Sigmoid colon (tissue), 6 donors: ENCODE measurements at regions not wholly inside any gene's neighbourhood (a gene's known extent, or its start where the extent isn't known, plus 50 kb on each side); places are given as distances from the start of the nearest gene placed in this dataset.

ENCODE experiments used
- DNase-seq: peaks from one replicate; pipeline ENCODE4 v3.0.0-alpha.2; 2019
- H3K27ac ChIP-seq, 4 donors: fragments of 200-600 bp; sonication (generic); one replicate each; pipeline ENCODE4 v1.5.1; 2016 to 2019; ENCODE audit warnings: mild to moderate bottlenecking in 1 of 4
- H3K27me3 ChIP-seq, 3 donors: fragments of 200-600 bp; sonication (generic); one replicate each; pipeline ENCODE4 v1.5.1; 2019; ENCODE audit warnings: mild to moderate bottlenecking in 1 of 3
- H3K36me3 ChIP-seq, 4 donors: fragments of 200-600 bp; sonication (generic); one replicate each; pipeline ENCODE4 v1.5.1; 2016 to 2019
- H3K4me1 ChIP-seq, 4 donors: fragments of 200-600 bp; sonication (generic); one replicate each; pipeline ENCODE4 v1.5.1; 2017 to 2019
- H3K4me3 ChIP-seq, 4 donors: fragments of 200-600 bp; sonication (generic); one replicate each; pipeline ENCODE4 v1.5.1; 2017 to 2019; ENCODE audit warnings: mild to moderate bottlenecking in 2 of 4, moderate library complexity in 1 of 4
- H3K9me3 ChIP-seq, 4 donors: fragments of 200-600 bp in 3 of 4; sonication (generic) in 3 of 4; one replicate each; pipeline versions ENCODE4 v1.5.1 to v1.6.1; 2013 to 2019
- EP300 ChIP-seq, 4 donors: sonication (generic); formaldehyde crosslinking; IDR thresholded peaks; one replicate each; pipeline ENCODE4 v1.6.1; 2017; ENCODE audit warnings: antibody characterized with exemption in 4 of 4
- POLR2A ChIP-seq, 2 donors: fragments of 450-650 bp; IDR thresholded peaks; one replicate each; pipeline ENCODE4 v1.6.1; 2016; ENCODE audit warnings: antibody characterized with exemption in 2 of 2, mild to moderate bottlenecking in 2 of 2, moderate library complexity in 2 of 2
- POLR2AphosphoS5 ChIP-seq, 4 donors: sonication (generic); formaldehyde crosslinking; IDR thresholded peaks; one replicate each; pipeline ENCODE4 v1.6.1; 2017; ENCODE audit warnings: antibody characterized with exemption in 4 of 4
- WGBS, 2 donors: extraction: QIAGEN DNeasy Blood & Tissue Kit; methylation state at CpG; one replicate each; pipeline ENCODE4 v1.1.7; 2013; 5-methylcytosine and 5-hydroxymethylcytosine counted together
- intact Hi-C: fragments of 100-400 bp; cut with DNase I; formaldehyde crosslinking; loops from one replicate; pipeline ENCODE4 v1.15.1; 2023
- TF ChIP-seq, protein P1 (sequence below), 4 experiments: fragments of 450-650 bp in 3 of 4; fragments of 200-600 bp in 1 of 4; IDR thresholded peaks; one replicate each; pipeline ENCODE4 v1.5.1; 2016 to 2019; ENCODE audit warnings: antibody characterized with exemption in 4 of 4, mild to moderate bottlenecking in 3 of 4, moderate library complexity in 2 of 4
- donor health status: healthy with polysubstance abuse.
- donor health status: healthy.

DNA sequence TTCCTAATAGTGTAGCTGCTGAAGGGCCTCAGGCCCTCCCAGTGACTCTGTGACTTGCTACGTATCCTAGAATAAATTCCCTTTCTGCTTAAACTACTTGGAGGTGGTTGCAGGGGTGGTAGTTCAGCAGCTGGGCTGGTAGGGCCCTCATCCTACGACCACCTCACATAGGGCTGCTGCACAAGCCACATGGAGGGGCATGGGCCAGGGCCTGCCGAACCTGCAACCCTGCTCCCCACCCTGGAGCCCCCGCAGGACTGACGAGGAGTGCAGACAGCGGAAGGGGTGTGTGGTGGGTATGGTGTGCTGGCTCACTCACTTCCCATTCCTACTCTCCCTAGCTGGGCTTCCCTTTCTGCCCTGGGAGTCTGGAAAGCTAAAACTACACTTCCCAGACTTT, 56.2 kb upstream of the MLN start:
- H3K4me3 ChIP-seq, result no peak overlapping the region
- WGBS, 2 donors, result 89 to 93% methylated on average over 6 of the region's 6 CpGs
- DNase-seq, result no peak
- H3K27ac ChIP-seq, result no peak overlapping the region
- H3K36me3 ChIP-seq, result no peaks in the 10 kb centered on the region
- peaks cover 0 to 4% (median 0%) of the 10 kb centered on the region in 3 donors for H3K27me3 ChIP-seq
- TF ChIP-seq, protein P1, sequence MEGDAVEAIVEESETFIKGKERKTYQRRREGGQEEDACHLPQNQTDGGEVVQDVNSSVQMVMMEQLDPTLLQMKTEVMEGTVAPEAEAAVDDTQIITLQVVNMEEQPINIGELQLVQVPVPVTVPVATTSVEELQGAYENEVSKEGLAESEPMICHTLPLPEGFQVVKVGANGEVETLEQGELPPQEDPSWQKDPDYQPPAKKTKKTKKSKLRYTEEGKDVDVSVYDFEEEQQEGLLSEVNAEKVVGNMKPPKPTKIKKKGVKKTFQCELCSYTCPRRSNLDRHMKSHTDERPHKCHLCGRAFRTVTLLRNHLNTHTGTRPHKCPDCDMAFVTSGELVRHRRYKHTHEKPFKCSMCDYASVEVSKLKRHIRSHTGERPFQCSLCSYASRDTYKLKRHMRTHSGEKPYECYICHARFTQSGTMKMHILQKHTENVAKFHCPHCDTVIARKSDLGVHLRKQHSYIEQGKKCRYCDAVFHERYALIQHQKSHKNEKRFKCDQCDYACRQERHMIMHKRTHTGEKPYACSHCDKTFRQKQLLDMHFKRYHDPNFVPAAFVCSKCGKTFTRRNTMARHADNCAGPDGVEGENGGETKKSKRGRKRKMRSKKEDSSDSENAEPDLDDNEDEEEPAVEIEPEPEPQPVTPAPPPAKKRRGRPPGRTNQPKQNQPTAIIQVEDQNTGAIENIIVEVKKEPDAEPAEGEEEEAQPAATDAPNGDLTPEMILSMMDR (IDR thresholded peaks at IDR 0.05), result no peak
- TF ChIP-seq POLR2AphosphoS5 (IDR thresholded peaks at IDR 0.05), result no peak
- no peaks in the 10 kb centered on the region for H3K9me3 ChIP-seq
- intact Hi-C loops, result no loop called here
- peaks cover 0 to under 1% (median under 1%) of the 10 kb centered on the region in 4 donors for H3K4me1 ChIP-seq

DNA sequence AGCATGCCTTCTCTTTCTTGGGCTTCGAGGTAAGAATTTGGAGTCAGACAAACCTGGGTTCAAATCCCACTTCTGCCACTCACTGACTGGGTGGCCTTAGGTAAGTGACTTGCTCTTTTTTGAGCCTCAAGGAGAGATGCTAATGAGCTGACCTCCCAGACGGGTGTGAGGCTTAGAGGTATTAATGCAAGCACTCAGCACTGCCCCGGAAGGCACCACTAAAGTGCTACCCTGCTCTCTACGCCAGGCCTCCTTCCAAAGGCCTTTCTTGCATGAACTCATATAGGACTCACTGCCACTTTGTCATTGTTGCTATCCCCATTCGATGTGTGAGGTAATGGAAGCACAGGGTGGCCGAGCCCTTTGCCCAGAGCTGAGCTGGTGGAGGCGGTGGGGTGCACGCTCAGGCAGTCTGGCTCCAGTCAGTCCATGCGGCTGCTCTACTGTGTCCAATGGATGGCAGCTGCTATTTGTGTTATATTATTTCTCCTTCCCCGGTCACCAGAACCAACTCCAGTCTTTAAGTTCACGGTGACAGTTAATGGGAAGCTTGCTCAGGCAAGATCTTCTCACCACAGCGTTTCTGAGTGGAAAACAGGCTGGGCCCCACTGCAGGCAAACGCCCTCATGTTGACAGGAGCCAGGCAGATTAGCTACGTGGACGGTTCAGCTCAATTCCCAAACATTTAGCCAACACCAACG, 55.2 kb upstream of the MLN start:
- intact Hi-C loops, result loop anchor here (10.0 kb wide), 1 partner anchor 166 kb away; no protein-coding TSS in a partner anchor
- H3K27ac ChIP-seq, result no peak overlapping the region
- H3K36me3 ChIP-seq, result no peaks in the 10 kb centered on the region
- peaks cover 0 to 10% (median 6%) of the 10 kb centered on the region in 4 donors for H3K4me1 ChIP-seq
- H3K9me3 ChIP-seq, result no peaks in the 10 kb centered on the region
- WGBS, 2 donors, result 89 to 92% methylated on average over 16 of the region's 16 CpGs
- TF ChIP-seq EP300 (IDR thresholded peaks at IDR 0.05) (no peak), POLR2AphosphoS5 (IDR thresholded peaks at IDR 0.05) (no peak), POLR2A (IDR thresholded peaks at IDR 0.05) (no peak)
- TF ChIP-seq, protein P1 (IDR thresholded peaks at IDR 0.05), result no peak
- H3K4me3 ChIP-seq, result no peak overlapping the region
- H3K27me3 ChIP-seq, result peaks cover 0 to 11% (median 0%) of the 10 kb centered on the region in 3 donors
- DNase-seq, result no peak

DNA sequence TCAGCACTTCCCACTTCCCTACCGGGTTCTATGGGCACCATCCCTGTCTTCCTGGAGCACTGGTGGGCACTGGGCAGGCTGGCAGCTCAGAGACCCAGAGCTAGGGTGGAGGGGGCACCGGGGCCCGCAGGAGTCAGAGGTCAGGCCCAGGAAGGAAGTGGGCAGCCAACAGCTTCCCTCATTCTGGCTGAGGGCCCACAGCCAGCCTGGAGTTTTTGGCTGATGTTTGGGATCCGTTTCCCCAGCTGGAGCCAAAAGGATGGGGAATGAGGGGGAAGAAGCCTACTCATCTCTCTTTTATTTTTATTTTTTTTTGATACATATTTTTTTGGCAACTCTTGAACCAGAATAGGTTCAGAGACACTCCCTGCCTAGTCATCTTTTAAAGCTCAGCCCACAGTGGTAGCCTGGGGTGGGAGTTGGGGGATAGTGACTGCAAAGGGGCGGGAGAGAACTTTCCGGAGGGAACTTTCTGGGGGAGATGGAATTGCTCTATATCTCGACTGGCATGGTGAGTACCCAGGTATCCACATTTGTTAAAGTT, 54.2 kb upstream of the MLN start:
- no peak overlapping the region for H3K27ac ChIP-seq

DNA sequence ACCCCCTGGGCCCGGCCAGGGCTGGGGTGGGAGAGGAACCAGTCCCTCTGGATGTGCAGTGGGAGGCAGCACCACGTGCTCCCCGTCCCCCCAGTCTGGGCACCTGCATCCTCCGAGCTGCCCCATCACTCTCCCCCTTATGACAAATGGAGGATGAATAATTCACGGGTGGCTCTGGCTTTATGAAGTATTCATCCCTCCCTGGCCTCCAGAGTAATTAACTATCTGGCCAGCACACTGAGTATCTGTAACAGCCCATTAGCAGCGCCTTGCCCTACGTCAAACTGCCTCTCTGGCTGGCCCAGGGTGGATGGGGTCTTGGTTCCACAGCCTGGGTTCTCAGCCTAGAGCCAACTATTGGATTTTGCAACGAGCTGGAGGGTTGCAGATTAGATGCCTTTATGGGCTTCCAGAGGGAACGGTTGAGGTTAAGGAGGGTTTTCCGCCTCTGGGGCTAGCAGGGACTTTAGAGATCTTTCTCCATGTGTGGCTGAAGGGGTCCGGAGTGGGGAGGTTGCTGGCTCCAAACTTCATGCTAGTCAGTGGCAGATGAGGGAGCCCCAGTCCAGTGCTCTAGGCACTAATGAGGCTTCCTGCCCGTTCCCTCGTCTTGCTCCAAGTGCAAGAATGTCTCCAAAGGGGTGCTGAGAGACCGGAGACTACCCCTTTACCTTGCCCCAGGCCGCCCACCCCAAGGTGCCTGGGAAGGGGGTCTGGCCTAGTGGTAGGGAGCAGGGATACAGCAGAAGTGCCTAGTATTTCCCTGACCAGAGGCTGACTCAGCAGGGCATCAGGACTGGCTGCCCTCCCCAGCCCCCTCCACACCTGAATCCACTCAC, 53.5 kb upstream of the MLN start:
- Histone ChIP-seq H3K4me3 (no peak overlapping the region), H3K4me1 (peaks cover 0 to 10% (median 6%) of the 10 kb centered on the region in 4 donors), H3K9me3 (no peaks in the 10 kb centered on the region), H3K27me3 (peaks cover 0 to 15% (median 0%) of the 10 kb centered on the region in 3 donors), H3K27ac (no peak overlapping the region), H3K36me3 (no peaks in the 10 kb centered on the region)
- intact Hi-C loops, result loop anchor here (10.0 kb wide), 1 partner anchor 167 kb away; no protein-coding TSS in a partner anchor
- 70 to 78% methylated on average over 15 of the region's 15 CpGs for WGBS, 2 donors
- DNase-seq, result no peak
- TF ChIP-seq, protein P1 (IDR thresholded peaks at IDR 0.05), result no peak
- TF ChIP-seq EP300 (IDR thresholded peaks at IDR 0.05) (no peak), POLR2A (IDR thresholded peaks at IDR 0.05) (no peak), POLR2AphosphoS5 (IDR thresholded peaks at IDR 0.05) (no peak)

More for the DNA sequence above, 54.2 kb upstream of the MLN start:
- intact Hi-C loops, result loop anchor here (10.0 kb wide), 1 partner anchor 167 kb away; no protein-coding TSS in a partner anchor
- Histone ChIP-seq H3K27me3 (peaks cover 0 to 11% (median 0%) of the 10 kb centered on the region in 3 donors), H3K36me3 (no peaks in the 10 kb centered on the region), H3K4me3 (no peak overlapping the region), H3K4me1 (peaks cover 0 to 10% (median 6%) of the 10 kb centered on the region in 4 donors), H3K9me3 (no peaks in the 10 kb centered on the region)
- TF ChIP-seq EP300 (IDR thresholded peaks at IDR 0.05) (no peak), POLR2AphosphoS5 (IDR thresholded peaks at IDR 0.05) (no peak), POLR2A (IDR thresholded peaks at IDR 0.05) (no peak)
- TF ChIP-seq, protein P1 (IDR thresholded peaks at IDR 0.05), result no peak
- no peak for DNase-seq
- WGBS, 2 donors, result 64 to 73% methylated on average over 7 of the region's 7 CpGs
